ENCODE measurements at regions not wholly inside any gene's neighbourhood (a gene's known extent, or its start where the extent isn't known, plus 50 kb on each side); places are given as distances from the start of the nearest gene placed in this dataset.

GRCh38 chr3:124492824-124493223, 237.4 kb upstream of the UMPS start:
- CTCF ChIA-PET (ENCODE audit: low intra/inter-chr PET ratio, low total read pairs) = interaction anchor here (1.5 to 2.5 kb wide), 3 partner anchors 34 to 67 kb away, joined by 4 to 47 read pairs (median 27); no protein-coding TSS in a partner anchor
- ATAC-seq (peak; percentile 98), FAIRE-seq (peak; percentile 73), DNase-seq (ENCODE audit: low spot score) (peak; percentile 73)
- intact Hi-C loops (cut with micrococcal nuclease; ENCODE audit: unreplicated experiment) = loop anchor here (1.0 kb wide), 1 partner anchor 57 kb away; no protein-coding TSS in a partner anchor
- Histone ChIP-seq H3K9me3 (ENCODE audit: low read length) (no peaks in the 10 kb centered on the region), H3K4me2 (ENCODE audit: low read depth, low read length) (no peak overlapping the region), H3K27ac (ENCODE audit: extremely low read length, insufficient read depth, low read length) (no peak overlapping the region), H2AFZ (ENCODE audit: low read length) (no peak overlapping the region), H3K4me1 (ENCODE audit: insufficient read depth, low read length) (no peaks in the 10 kb centered on the region), H3K36me3 (replicated peaks in 1 of 2; ENCODE audit: control insufficient read depth in 1 of 2, insufficient read depth in 2 of 2, low read length in 2 of 2) (no peaks in the 10 kb centered on the region), H3K27me3 (ENCODE audit: control insufficient read depth in 1 of 2, insufficient read depth in 2 of 2, low read length in 2 of 2) (peaks cover 1 to 23% of the 10 kb centered on the region in 2 experiments; a peak in 3 of 5 replicates), H3K4me3 (replicated peaks in 1 of 3; ENCODE audit: insufficient read depth in 1 of 3, low read depth in 2 of 3, low read length in 3 of 3) (no peak overlapping the region), H3K9ac (ENCODE audit: insufficient read depth, low read depth, low read length) (no peak overlapping the region), H3K79me2 (ENCODE audit: insufficient read depth, low read length) (no peaks in the 10 kb centered on the region), H4K20me1 (ENCODE audit: insufficient read depth, low read length) (no peaks in the 10 kb centered on the region)
- WGBS (ENCODE audit: low lambda C conversion rate) = 1% methylated on average over 4 of the region's 4 CpGs
- in situ Hi-C loops (cut with HindIII; ENCODE audit: extremely low pct_ligation_motif_present, low pct_unique_long_range_greater_than_20kb) = loop anchor here (5.0 kb wide), 1 partner anchor 59 kb away; no protein-coding TSS in a partner anchor
- no TSS peak for BruUV-seq (replicated peaks)
- POLR2A ChIA-PET = no interaction called here
- TF ChIP-seq KDM2A (CRISPR knock-in tag; IDR thresholded peaks at IDR 0.05; ENCODE audit: borderline replicate concordance, low read depth) = peak; percentile 52; the same call in 1 of the 2 replicates
- TF ChIP-seq CTCF (CRISPR knock-in tag; IDR thresholded peaks at IDR 0.05) = peak; percentile 84
- no peak for TF ChIP-seq GABPB1 (CRISPR knock-in tag; IDR thresholded peaks at IDR 0.05)
- peak; percentile 74; the same call in 1 of the 2 replicates for TF ChIP-seq FOSL1 (CRISPR knock-in tag; IDR thresholded peaks at IDR 0.05; ENCODE audit: borderline replicate concordance)
- 0 out of 2 replicates have a peak, but pooled peaks have one; percentile 23 for TF ChIP-seq IKZF5 (CRISPR knock-in tag; IDR thresholded peaks at IDR 0.05)
- 0 out of 2 replicates have a peak, but pooled peaks have one; percentile 29 for TF ChIP-seq IRF2 (CRISPR knock-in tag; IDR thresholded peaks at IDR 0.05)
- TF ChIP-seq AGO2 (optimal IDR thresholded peaks at IDR 0.05; ENCODE audit: low read depth, low read length) = no peak
- no peak for TF ChIP-seq NR2C2 (CRISPR knock-in tag; IDR thresholded peaks at IDR 0.05; ENCODE audit: borderline replicate concordance)
- no peak for TF ChIP-seq TRIM24 (CRISPR knock-in tag; IDR thresholded peaks at IDR 0.05)
- TF ChIP-seq JUND (CRISPR knock-in tag; IDR thresholded peaks at IDR 0.05) = peak; percentile 92
- no peak for TF ChIP-seq SIX4 (CRISPR knock-in tag; IDR thresholded peaks at IDR 0.05)
- peak; percentile 42; the same call in 1 of the 2 replicates for TF ChIP-seq ETV5 (CRISPR knock-in tag; IDR thresholded peaks at IDR 0.05; ENCODE audit: borderline replicate concordance)
- TF ChIP-seq THYN1 (CRISPR knock-in tag; IDR thresholded peaks at IDR 0.05; ENCODE audit: borderline replicate concordance, low read depth) = no peak
- no peak for TF ChIP-seq ZNF501 (CRISPR knock-in tag; IDR thresholded peaks at IDR 0.05)
- 0 out of 2 replicates have a peak, but pooled peaks have one; percentile 26 for TF ChIP-seq ZFP1 (CRISPR knock-in tag; IDR thresholded peaks at IDR 0.05)
- TF ChIP-seq, protein P1, sequence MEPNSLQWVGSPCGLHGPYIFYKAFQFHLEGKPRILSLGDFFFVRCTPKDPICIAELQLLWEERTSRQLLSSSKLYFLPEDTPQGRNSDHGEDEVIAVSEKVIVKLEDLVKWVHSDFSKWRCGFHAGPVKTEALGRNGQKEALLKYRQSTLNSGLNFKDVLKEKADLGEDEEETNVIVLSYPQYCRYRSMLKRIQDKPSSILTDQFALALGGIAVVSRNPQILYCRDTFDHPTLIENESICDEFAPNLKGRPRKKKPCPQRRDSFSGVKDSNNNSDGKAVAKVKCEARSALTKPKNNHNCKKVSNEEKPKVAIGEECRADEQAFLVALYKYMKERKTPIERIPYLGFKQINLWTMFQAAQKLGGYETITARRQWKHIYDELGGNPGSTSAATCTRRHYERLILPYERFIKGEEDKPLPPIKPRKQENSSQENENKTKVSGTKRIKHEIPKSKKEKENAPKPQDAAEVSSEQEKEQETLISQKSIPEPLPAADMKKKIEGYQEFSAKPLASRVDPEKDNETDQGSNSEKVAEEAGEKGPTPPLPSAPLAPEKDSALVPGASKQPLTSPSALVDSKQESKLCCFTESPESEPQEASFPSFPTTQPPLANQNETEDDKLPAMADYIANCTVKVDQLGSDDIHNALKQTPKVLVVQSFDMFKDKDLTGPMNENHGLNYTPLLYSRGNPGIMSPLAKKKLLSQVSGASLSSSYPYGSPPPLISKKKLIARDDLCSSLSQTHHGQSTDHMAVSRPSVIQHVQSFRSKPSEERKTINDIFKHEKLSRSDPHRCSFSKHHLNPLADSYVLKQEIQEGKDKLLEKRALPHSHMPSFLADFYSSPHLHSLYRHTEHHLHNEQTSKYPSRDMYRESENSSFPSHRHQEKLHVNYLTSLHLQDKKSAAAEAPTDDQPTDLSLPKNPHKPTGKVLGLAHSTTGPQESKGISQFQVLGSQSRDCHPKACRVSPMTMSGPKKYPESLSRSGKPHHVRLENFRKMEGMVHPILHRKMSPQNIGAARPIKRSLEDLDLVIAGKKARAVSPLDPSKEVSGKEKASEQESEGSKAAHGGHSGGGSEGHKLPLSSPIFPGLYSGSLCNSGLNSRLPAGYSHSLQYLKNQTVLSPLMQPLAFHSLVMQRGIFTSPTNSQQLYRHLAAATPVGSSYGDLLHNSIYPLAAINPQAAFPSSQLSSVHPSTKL (CRISPR knock-in tag; IDR thresholded peaks at IDR 0.05) = peak; percentile 35; the same call in 1 of the 2 replicates
- peak; percentile 78 for TF ChIP-seq XRCC5 (optimal IDR thresholded peaks at IDR 0.05; ENCODE audit: low read length)
- no peak for TF ChIP-seq MBNL3 (CRISPR knock-in tag; conservative IDR thresholded peaks at IDR 0.05)
- TF ChIP-seq FOXA1 (IDR thresholded peaks at IDR 0.05) = no peak
- TF ChIP-seq FOXA1 (CRISPR knock-in tag; IDR thresholded peaks at IDR 0.05) = no peak
- TF ChIP-seq TEAD3 (CRISPR knock-in tag; optimal IDR thresholded peaks at IDR 0.05; ENCODE audit: borderline replicate concordance) = peak; percentile 34

Data from HepG2 (cell line).